Dermis blood vessel endothelial cell (primary cell): ENCODE measurements at regions not wholly inside any gene's neighbourhood (a gene's known extent, or its start where the extent isn't known, plus 50 kb on each side); places are given as distances from the start of the nearest gene placed in this dataset.
A peak's percentile ranks its signal among the peaks of the same experiment; 100 is the strongest.

ENCODE experiments used
- DNase-seq: peaks from one replicate; pipeline ENCODE4 v3.0.0; 2010

DNA sequence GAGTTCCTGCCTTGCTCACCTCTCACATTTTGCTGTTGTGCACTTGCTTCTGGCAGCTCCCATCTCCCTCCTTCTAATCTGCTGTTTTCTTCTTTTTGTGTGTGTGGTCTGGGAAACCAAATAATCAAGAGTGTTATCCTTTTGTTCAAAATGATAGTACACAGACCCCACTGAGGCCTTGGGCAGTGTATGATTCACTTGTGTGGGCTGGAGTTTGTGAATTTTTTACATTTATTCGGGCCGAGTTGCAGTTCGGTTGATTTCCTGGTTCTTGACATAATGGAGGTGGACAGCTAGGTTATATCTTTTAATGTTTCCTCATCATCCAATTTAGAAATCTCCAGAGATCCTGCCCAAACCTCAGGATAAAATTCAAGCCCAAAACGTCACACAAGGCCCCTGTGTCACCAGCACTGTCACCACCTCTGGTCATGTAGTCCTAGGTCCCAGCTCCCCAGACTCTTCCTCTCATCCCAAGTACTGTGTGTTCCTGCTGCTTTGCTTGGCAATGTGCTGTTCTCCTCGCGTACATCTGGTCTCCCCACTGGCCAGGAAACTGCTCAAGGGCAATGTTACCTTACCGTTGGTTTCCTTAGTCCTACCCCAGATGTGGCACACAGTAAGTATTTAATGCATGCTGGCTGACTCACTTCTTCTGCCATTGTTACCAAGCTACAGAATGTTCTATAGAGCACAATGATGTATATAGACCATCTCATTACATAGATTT is 55.7 kb upstream of the PHACTR2 start:
- peak; percentile 48 for DNase-seq

DNA sequence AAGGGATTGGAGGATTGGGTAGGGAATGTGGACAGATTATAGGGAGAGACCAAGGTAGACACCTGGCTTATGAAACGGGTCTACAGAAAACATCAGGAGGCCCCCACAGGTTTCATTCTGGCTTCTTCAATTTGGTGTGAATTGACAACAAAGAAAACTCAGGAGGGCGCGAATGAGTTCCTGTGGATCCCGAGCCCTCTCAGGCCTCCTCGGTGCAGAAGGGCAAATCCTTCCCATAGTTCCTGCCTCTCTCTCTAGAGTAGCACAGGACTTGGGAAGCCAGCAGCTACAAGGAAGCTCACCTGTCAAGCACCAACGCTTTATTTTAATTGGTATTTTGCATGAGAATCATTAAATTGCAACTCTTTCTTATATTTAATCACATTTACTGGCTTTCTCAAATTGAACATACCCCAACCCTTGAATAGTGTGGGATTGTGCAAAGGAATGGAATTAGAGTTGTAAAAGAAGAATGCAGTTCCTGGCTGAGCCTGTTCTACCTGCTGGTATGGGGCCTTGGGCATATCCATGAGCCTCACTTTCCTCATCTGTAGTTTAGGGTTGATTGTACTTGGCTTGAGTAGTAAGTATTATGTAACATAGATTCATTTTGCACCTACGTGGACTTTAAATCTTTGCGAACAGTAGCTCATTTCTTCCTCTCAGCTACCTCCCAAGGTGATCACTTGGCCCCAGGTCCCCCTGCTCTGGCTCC is 56.4 kb upstream of the PHACTR2 start:
- no peak for DNase-seq

DNA sequence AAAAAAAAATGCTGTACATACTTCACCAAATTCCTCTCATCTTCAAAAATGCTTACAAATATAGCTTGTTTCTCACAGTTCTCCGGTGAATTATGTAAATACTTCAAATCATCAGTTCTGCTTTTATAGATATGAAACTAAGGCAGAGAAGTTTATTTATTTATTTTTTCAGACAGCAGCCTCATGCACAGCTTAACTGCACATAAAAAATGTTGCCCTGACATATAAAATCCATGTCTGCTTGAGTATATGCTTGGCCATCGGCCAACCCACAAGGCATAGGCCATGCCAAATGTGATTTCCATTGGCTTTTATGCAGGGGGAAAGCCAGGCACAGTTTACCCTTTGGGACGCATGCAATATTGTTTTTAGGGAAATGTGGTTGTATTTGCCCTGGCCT is 57.3 kb upstream of the PHACTR2 start:
- no peak for DNase-seq

DNA sequence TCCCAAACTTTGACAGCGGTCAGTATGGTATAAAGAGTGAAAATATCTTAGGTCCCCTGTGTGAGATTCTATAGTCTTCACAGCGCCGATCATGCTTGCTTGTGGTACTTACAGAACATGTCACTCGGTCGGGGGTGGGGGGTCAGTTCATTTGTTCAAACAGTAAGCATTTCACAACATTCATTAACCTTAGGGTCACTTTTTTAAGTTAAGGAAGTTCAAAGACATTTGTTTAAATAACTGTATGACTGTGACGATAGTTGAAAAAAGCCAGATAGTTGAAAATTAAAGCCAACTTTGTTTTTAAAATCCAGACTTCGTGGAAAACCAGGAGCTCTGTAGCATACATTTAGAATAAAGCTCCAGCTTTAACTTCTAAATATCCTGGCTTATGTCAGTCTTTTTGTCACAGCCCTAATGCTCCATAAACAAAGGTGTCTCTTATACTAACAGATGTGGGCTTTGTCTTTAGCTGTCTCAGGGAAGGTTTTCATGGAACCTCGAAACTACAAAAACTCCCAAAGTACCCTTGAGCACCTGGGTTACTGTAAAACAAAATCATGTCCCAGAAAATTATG is 57.9 kb upstream of the PHACTR2 start:
- no peak for DNase-seq

DNA sequence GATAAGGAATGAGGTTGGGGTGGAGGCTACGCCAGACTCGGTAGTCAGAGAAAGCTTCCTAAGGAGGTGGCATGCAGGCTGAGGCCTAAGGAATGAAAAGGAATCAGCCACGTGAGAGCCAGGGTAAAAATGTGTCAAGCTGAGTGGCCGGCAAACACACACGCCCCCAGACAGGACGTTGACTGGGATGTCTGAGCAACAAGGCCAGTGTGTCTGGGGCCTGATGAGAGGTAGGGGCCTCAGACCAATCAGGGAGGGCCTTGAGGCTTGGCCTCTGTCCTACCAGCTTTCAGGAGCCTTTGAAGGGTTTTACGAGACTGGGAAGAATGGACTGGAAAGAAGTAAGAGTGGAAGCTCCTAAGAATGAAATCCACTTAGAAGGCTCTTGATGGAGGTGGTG is 61.0 kb upstream of the PHACTR2 start:
- no peak for DNase-seq

DNA sequence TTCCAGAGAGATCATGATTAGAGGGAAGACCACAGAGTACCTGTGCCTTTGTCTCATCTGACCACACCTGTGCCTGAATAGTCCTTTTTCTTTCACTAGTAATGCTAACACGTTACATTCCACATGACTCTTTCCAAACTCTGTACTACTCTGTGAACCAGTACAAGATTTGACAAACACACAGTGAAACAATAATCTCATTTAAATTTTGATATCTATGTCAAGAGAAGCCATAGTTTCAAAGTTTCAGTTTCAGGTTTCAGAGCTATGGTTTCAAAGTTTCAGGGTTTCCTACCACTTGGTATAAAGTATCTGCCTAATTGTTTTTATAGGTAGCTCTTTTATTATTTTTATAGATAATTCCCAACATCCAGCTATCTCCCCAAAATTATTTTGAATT is 62.0 kb upstream of the PHACTR2 start:
- DNase-seq, result no peak

DNA sequence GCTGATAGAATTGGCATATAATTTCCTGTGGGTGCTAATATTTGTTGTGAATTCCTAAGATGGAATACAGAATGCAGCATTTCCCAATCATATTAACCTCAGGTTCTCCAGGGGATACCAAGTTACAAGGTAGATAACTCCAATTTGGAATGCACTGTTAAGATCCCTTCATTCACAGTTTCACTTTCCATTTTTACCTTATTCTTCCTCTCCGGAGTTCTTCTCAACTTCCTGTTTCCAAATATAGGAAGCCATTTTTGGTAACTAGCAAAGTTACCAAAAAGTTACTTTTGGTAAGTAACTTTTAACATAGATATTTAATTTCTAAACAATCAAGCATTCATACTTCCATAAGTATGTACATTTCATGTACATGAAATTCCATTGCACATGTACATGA is 63.5 kb upstream of the PHACTR2 start:
- no peak for DNase-seq

DNA sequence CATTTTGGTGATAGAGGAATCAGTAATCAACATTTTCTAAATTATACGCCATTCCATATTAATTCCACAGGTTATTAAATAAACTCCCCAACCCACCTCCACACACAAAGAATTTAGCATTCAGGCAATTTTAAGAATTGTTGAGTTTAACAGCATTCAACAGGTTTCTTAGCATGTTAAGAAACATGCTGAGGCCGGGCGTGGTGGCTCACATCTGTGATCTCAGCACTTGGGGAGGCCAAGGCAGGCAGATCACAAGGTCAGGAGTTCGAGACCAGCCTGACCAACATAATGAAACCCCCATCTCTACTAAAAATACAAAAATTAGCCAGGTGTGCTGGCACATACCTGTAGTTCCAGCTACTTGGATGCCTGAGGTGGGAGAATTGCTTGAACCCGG is 64.0 kb upstream of the PHACTR2 start:
- DNase-seq, result no peak

DNA sequence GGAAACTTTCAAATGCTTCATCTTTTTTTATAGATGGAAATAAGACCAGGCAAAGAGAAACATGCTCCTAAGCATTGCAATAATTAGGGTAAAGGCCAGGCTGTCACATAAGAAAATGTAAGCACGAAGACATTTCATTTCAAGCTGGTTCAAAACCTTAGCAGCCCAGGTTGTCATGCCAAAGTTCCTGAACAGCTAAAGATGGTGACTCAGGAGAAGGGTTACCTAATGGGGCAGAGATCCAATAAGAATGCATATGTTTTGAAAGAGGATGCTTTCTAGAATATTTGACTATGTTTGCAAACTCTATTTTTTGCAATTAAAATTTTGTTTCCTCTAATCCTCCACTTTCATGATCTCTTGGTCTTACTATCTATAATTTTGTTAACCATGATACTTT is 65.6 kb upstream of the PHACTR2 start:
- no peak for DNase-seq

DNA sequence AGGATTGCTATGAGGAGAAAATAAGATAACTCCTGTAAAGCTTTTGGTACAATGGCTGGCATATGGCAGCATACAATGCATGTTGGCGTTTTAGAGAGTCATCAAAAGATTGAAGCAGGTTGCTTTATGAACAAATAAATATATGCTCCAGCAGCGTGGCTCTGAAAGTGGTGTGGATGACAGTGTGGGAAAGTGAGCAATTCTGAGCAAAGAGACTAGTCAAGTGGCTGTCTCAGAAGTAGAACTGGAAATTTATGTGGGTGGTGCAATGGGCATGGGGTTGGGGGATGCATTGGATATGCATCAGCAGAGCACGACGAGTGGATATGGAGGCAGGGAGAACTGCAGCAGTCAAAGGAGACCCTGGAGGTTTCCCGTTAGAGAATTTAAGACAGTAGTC is 66.2 kb upstream of the PHACTR2 start:
- no peak for DNase-seq

DNA sequence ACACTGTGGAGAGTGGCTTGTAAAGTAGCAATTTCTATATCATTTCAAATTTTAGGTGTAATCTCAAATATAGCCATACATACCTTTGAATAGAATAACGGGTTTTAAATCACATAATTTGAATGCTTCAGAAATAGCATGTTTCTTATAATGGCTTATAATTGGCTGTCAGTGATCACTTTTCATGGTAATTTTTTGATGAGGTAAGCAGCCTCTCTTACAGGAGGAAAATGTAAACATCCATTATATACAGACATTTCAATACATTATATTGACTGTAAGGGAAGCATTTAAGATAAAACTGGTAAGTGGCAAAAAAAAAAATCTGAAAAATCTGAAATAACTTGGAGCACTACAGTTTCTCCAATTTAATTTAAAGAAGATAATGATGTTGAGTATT is 67.8 kb upstream of the PHACTR2 start:
- no peak for DNase-seq

DNA sequence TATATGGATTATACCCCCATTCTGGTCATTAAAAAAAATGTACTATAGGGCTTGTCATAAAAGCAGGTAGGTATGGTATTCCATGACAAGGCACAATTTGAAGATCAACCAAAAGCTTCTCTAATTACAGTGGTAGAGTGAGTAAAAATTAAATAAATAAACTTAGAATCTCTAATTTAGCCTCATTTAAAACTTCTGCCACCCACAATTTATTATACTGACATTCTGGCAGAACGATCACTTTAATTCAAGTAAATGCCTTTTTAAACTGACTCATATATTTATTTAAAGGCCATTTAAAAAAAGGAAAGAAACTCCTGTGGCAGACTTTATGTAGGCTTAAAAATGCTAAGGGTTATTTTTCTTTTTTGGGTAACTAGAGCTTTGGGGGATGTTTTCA is 68.3 kb upstream of the PHACTR2 start:
- no peak for DNase-seq

DNA sequence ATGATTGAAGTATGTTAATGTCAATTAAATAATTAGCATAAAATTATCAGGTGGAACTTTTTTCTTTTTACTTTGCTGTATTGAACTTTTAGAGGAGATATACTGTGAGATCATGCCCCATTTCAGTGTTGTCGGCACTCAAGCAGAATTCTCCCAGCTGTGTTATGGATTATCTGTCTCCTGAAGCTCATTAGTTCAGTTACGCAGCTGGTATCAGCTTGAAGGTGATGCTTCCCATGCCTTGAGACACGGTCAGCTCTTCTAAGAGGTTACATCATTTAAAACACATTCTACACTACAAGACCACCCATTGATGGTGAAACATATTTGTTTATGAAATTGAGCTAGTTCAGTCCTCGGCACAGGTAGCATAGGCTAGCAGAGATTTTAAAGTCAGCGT is 68.9 kb upstream of the PHACTR2 start:
- no peak for DNase-seq

DNA sequence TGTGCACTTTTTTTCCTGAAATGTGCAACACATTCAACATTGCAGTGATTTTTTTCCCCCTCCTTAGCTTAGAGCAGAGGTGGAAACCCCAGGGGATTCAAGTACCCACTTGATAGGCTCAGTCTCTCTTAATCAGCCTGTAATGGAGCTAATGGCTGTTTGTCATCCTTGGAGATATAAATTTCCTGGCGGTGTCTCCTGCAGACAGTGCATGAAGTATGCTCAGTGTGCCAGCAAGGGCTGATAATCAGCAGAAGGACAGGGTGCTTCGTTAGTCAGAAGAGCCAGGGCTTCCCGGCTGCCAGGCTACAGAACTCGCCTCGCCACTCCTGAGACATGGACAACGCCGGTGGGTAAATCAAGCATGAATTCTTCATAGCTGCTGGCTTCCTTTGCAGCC is 69.8 kb upstream of the PHACTR2 start:
- DNase-seq, result no peak

DNA sequence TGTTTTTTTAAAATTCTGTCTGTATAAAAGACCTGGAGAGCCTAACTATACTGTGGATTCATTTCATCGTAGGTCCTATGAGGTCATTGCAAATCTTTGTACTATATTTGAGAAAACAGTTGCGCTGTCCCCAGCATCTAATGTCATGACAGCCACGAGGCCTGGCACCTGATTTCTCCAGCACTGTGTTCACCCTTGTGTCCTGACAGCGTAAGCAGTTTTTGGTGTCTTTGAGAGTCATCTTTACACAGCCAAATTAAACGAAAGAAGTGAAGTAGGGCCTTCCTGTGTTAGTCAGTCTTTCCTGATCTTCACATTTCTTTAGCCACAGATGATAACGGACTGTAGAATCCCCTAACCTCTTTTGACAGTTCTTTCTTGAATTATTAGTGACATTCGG is 70.6 kb upstream of the PHACTR2 start:
- DNase-seq, result peak; percentile 30

DNA sequence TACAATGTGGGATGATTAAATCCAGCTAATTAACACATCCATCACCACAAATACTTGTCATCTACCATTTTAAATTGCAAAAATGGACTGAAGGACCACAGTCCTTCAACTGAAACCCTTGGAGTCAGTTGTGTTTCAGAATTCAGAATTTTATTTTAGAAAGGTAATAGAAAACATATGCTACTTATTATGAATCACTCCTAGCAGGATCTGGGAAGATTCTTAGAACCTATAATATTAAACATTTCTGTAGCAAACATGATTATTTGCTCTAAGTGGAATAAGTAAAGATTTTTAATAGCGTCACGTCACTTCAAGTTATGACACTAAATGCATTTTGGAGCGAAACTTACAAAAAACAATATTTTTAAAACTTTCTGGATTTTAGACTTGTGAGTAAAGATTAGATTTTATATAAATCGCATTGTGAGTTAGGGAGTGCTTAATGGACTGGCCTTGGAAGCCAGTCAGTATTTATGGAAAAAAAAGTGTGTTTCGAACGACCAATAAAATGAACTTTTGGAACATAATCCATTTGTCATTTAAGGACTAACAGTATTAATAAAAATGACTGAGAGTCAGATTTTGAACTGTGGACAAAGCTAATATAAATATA is 71.8 kb upstream of the PHACTR2 start:
- DNase-seq, result no peak

DNA sequence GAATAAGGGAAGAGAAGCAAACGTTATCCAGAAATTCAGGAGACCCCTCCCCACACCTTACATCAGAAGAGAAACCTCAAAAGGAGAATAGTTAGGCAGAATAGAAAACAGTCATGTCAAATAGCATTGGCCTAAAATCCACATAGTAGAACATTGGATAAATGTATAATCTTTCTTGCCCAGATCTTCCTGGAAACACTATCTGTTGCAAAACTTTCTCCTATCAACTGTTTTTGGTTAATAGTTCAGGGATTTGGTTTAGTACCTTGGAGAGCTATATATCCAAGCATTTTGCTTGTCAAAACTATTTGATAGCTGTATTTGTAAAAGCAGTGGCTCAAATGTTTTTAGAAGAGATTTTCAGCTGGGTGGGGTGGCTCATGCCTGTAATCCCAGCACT is 74.3 kb upstream of the PHACTR2 start:
- DNase-seq, result no peak

DNA sequence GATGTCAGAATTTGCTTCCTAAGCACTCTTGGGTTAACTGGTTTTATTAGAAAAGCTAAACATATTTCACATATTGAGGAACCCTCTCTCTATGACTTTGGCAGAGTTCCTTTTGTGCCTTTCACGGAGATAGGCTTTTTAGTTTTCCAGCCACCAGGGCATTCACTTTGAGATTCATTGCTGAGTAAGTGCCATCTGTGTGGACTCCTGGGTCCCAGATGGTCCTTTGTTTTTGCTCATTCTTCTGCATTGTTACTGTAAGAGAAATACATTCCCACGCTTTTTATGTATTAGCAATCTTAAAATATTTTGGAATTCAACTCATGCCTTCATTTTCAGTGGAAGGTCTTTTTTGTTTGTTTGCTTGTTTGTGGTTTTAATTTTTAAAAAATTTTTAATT is 76.3 kb upstream of the PHACTR2 start:
- no peak for DNase-seq

DNA sequence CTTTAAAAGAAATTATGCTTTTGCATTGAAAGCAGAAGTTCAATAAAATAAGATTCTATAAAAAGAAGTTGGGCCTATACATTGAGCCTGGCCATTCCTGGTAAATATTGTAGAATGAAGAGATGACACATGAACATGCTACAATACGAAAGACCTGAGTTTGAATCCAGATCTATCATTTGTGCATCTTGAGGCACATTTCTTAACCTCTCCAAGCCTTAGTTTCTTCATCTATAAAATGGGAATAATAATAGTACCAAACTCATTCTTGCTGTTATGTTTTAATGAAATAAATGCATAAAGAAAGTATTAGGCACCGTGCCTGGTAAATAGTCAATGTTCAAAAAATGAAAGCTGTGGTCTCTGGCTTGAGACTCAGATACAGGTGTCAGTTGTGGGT is 76.9 kb upstream of the PHACTR2 start:
- no peak for DNase-seq

DNA sequence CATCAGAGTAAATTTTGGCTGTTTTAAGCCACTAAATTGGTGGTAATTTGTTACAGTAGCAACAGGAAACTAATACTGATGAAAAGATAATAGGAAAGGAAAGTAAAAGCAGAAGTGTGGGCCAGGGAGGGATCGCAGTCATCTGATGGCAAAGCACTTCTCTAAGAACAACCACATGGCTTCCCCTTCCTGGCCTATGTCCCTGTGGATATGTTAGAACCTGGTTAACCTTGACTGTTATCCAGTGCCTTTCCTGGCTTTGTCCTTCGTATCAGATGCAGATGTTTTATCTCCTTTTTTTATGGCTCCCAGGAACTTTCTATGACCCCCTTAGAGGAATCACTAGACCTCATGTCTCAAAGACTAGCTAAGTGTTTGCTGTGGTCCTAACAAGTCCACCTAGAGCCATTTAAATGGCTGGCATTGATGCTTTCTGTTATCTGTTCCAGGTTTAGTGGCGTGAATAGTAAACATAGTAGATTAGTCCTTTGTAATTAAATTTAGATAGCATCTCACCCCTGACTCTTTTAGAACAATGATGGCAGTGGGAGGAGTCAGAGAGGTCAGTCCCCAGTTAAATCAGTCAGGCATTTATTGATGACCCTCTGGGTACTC is 79.2 kb upstream of the PHACTR2 start:
- DNase-seq, result peak; percentile 31

DNA sequence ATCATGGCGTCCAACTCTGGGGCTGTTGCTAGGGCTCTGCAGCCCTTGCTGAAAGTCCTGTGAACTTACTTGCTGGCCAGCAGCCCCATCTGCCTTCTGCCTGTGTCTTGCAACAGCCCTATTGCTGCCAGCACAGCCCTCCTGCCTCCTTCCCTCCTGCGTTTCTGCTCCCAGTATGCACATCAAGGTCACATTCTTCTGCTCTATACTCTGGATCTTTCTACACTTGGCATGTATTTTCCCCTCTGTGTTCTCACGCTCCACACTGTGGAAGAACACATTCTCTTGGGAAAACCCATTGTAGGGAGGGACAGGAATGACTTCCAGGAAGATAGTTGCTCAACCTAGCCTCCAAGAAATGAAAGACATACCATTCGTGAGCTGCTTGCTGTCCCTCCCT is 80.9 kb upstream of the PHACTR2 start:
- DNase-seq, result no peak

DNA sequence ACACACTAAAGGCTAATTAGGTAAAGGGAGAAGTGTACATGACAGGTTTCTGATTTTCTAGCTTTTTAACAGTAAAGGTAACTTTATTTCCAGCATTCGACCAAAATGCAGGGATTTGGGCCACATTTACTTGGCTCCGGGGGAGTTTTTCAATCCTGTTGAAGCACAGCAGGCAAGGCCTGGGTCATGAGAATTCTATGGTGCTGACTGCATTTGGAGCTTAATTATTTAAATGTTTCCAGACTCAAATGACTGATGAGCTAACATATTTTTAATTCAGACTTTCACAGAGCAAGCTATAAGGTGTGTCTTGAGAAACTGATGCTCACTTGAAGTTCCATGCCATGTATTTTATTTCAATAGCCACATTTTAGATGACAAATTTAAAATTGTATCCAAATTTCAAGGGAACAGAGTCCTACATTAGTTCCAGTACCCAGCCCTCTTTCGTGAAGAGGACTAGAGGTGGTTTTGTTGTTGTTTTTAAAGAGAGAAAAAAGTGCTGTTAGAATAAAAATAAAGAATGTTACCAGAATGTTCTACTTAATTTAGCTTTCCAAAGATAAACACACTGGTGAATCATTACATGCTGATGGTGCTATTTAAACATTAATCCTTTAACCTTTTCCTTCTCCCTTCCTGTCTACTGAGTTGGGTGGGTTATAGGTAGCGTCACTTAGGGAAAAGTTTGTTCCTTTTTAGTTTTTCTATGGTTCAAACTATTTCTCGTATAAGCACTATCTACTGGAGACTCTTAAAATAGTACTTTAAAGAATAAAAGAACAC is 82.3 kb upstream of the PHACTR2 start:
- DNase-seq, result no peak

DNA sequence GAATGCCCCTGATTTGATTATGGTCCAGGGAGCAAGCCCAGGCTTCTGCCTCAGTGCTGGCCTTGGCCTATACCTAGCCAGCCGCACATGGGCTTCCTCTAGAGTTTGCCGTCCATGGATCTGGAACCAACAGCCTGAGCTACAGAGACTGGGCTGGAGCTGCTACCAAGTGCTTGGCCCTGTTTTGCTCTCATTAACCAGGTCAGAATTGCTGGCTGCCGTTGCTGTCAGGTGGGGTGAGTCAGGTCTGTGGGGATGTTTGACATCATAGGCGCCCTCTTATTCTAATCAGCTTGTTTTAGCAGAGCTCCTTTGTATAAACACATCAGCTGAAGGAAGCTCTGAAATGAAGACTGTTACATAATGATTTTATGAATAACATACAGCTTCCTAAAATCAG is 83.1 kb upstream of the PHACTR2 start:
- peak; percentile 52 for DNase-seq
